ENCODE measurements at regions not wholly inside any gene's neighbourhood (a gene's known extent, or its start where the extent isn't known, plus 50 kb on each side); places are given as distances from the start of the nearest gene placed in this dataset.

- no peak for TF ChIP-seq CTCF (IDR thresholded peaks at IDR 0.05; ENCODE audit: low read depth, low read length)
- POLR2A ChIA-PET = no interaction called here
- Histone ChIP-seq H3K27me3 (ENCODE audit: control insufficient read depth, insufficient read depth, low read length) (no peaks in the 10 kb centered on the region), H3K9me3 (ENCODE audit: control insufficient read depth, insufficient read depth, low read length) (peaks cover 48% of the 10 kb centered on the region), H3K27ac (ENCODE audit: low read depth, low read length) (no peak overlapping the region), H3K4me3 (ENCODE audit: low read depth, low read length) (no peak overlapping the region)
- DNase-seq (ENCODE audit: low read depth, low spot score) = no peak
- CTCF ChIA-PET = no interaction called here
Measured at GRCh38 chr6:169956580-169956979, 205.2 kb downstream of the ERMARD start.

GRCh38 chr6:169955731-169956437 is 204.5 kb downstream of the ERMARD start:
- H3K9me3 ChIP-seq (ENCODE audit: control insufficient read depth, insufficient read depth, low read length) = peaks cover 44% of the 10 kb centered on the region
- ChIA-PET POLR2A (no interaction called here), CTCF (no interaction called here)
- no peak overlapping the region for H3K4me3 ChIP-seq (ENCODE audit: low read depth, low read length)
- no peak for TF ChIP-seq CTCF (IDR thresholded peaks at IDR 0.05; ENCODE audit: low read depth, low read length)
- no peaks in the 10 kb centered on the region for H3K27me3 ChIP-seq (ENCODE audit: control insufficient read depth, insufficient read depth, low read length)
- H3K27ac ChIP-seq (ENCODE audit: low read depth, low read length) = no peak overlapping the region
- no peak for DNase-seq (ENCODE audit: low read depth, low spot score)

- ChIA-PET POLR2A (no interaction called here), CTCF (no interaction called here)
- Histone ChIP-seq H3K9me3 (ENCODE audit: control insufficient read depth, insufficient read depth, low read length) (peaks cover 37% of the 10 kb centered on the region), H3K27ac (ENCODE audit: low read depth, low read length) (no peak overlapping the region), H3K27me3 (ENCODE audit: control insufficient read depth, insufficient read depth, low read length) (no peaks in the 10 kb centered on the region), H3K4me3 (ENCODE audit: low read depth, low read length) (no peak overlapping the region)
- TF ChIP-seq CTCF (IDR thresholded peaks at IDR 0.05; ENCODE audit: low read depth, low read length) = no peak
- DNase-seq (ENCODE audit: low read depth, low spot score) = no peak
Measured at GRCh38 chr6:169954977-169955376, 203.6 kb downstream of the ERMARD start.

GRCh38 chr6:169953686-169954085 is 202.3 kb downstream of the ERMARD start:
- ChIA-PET POLR2A (no interaction called here), CTCF (no interaction called here)
- Histone ChIP-seq H3K4me3 (ENCODE audit: low read depth, low read length) (no peak overlapping the region), H3K27ac (ENCODE audit: low read depth, low read length) (no peak overlapping the region), H3K27me3 (ENCODE audit: control insufficient read depth, insufficient read depth, low read length) (no peaks in the 10 kb centered on the region), H3K9me3 (ENCODE audit: control insufficient read depth, insufficient read depth, low read length) (peaks cover 24% of the 10 kb centered on the region)
- no peak for DNase-seq (ENCODE audit: low read depth, low spot score)
- TF ChIP-seq CTCF (IDR thresholded peaks at IDR 0.05; ENCODE audit: low read depth, low read length) = no peak

- no peak for TF ChIP-seq CTCF (IDR thresholded peaks at IDR 0.05; ENCODE audit: low read depth, low read length)
- POLR2A ChIA-PET = no interaction called here
Measured at GRCh38 chr6:169950558-169950957, 199.1 kb downstream of the ERMARD start.

More at GRCh38 chr6:169950558-169950957, 199.1 kb downstream of the ERMARD start:
- Histone ChIP-seq H3K9me3 (ENCODE audit: control insufficient read depth, insufficient read depth, low read length) (peaks cover 3% of the 10 kb centered on the region; the same call in 1 of the 2 replicates), H3K27ac (ENCODE audit: low read depth, low read length) (no peak overlapping the region), H3K4me3 (ENCODE audit: low read depth, low read length) (no peak overlapping the region), H3K27me3 (ENCODE audit: control insufficient read depth, insufficient read depth, low read length) (no peaks in the 10 kb centered on the region)
- CTCF ChIA-PET = no interaction called here
- DNase-seq (ENCODE audit: low read depth, low spot score) = no peak
